HCT116 (cell line): ENCODE measurements at regions not wholly inside any gene's neighbourhood (a gene's known extent, or its start where the extent isn't known, plus 50 kb on each side); places are given as distances from the start of the nearest gene placed in this dataset.
"Not testable (repeated sequence)": the region's sequence is repeated elsewhere in the genome, so short reads cannot be mapped to it uniquely, and the experiment has no call there.

Experiments
- ATAC-seq: fragments of 200-7000 bp; cut with Tn5 transposase; 2 replicates; pipeline ENCODE4 v1.9.1; 2020; ENCODE audit warnings: mild to moderate bottlenecking, moderate library complexity
- BruUV-seq: library from RNA; stranded (reverse); fragments of 400-500 nt; replicated peaks from 2 replicates; lab custom pipeline; 2021; lab: Mats Ljungman, UMichigan
- CTCF ChIA-PET: fragments of 300-600 bp; sonication (Branson Sonifier 250); formaldehyde crosslinking; loops from one replicate; lab custom pipeline; 2021; ENCODE audit warnings: antibody characterized with exemption; lab: Charles Lee
- POLR2A ChIA-PET: fragments of 300-600, 350-600 bp; sonication (Branson Sonifier 250); formaldehyde crosslinking; loops from one replicate; lab custom pipeline; 2021; ENCODE audit warnings: antibody characterized with exemption; lab: Charles Lee
- RAD21 ChIA-PET, 2 experiments: fragments of 300-600 bp; sonication (Branson Sonifier 250); formaldehyde crosslinking; loops; one replicate each; lab custom pipeline; 2023; ENCODE audit warnings: low total read pairs in 2 of 2; ENCODE audit not compliant: uncharacterized antibody in 2 of 2, unreplicated experiment in 2 of 2, low non-redundant PET in 1 of 2; lab: Charles Lee
- DNase-seq: peaks from one replicate; pipeline ENCODE4 v3.0.0-alpha.2; 2010; ENCODE audit warnings: low read depth, low spot score
- H2AFZ ChIP-seq: fragments of 200-600 bp; shearing (Covaris generic), sonication (generic); 2 replicates; pipeline ENCODE4 v1.6.1; 2017; ENCODE audit warnings: low read depth, mixed run types, mixed read lengths, antibody characterized with exemption, low read length; ENCODE audit not compliant: poor library complexity, severe bottlenecking
- H3K27ac ChIP-seq: 2 replicates; pipeline ENCODE4 v1.5.1; 2012; ENCODE audit warnings: low read depth, low read length
- H3K27me3 ChIP-seq: fragments of 200-600 bp; sonication (generic); 2 replicates; pipeline ENCODE4 v1.6.1; 2016; ENCODE audit warnings: mixed run types, low read length, mixed read lengths; ENCODE audit not compliant: insufficient read depth
- H3K36me3 ChIP-seq, 2 experiments: fragments of 200-500 bp in 1 of 2; fragments of 200-600 bp in 1 of 2; sonication (Bioruptor generic) in 1 of 2; sonication (generic) in 1 of 2; 2 replicates each; pipeline versions ENCODE4 v1.5.1 to v1.6.1; 2014 to 2016; ENCODE audit warnings: low read length in 2 of 2, inconsistent platforms in 1 of 2, mixed read lengths in 1 of 2, mixed run types in 1 of 2; ENCODE audit not compliant: insufficient read depth in 2 of 2, control insufficient read depth in 1 of 2
- H3K4me1 ChIP-seq, 2 experiments: fragments of 200-600 bp in 1 of 2; sonication (generic) in 1 of 2; 2 replicates each; pipeline versions ENCODE4 v1.5.1 to v1.6.1; 2012 to 2017; ENCODE audit warnings: low read length in 2 of 2, inconsistent platforms in 1 of 2, mild to moderate bottlenecking in 1 of 2, mixed read lengths in 1 of 2, mixed run types in 1 of 2, moderate library complexity in 1 of 2; ENCODE audit not compliant: insufficient read depth in 2 of 2, control insufficient read depth in 1 of 2
- H3K4me2 ChIP-seq: fragments of 200-600 bp; sonication (generic); 2 replicates; pipeline ENCODE4 v1.6.1; 2017; ENCODE audit warnings: mixed run types, low read length, mixed read lengths
- H3K4me3 ChIP-seq, 2 experiments: fragments of 200-600 bp in 1 of 2; sonication (generic) in 1 of 2; replicated peaks in 1 of 2; 2 replicates each; pipeline ENCODE4 v1.5.1; 2011 to 2016; ENCODE audit warnings: low read length in 2 of 2, control low read depth in 1 of 2, low read depth in 1 of 2, mild to moderate bottlenecking in 1 of 2, mixed read lengths in 1 of 2, mixed run types in 1 of 2
- H3K79me2 ChIP-seq: fragments of 200-600 bp; sonication (generic); 2 replicates; pipeline ENCODE4 v1.6.1; 2017; ENCODE audit warnings: mild to moderate bottlenecking, mixed run types, low read length, moderate library complexity, mixed read lengths; ENCODE audit not compliant: insufficient read depth
- H3K9ac ChIP-seq: fragments of 200-600 bp; sonication (generic); 2 replicates; pipeline ENCODE4 v1.6.1; 2016; ENCODE audit warnings: low read length, mixed read lengths
- H3K9me2 ChIP-seq: fragments of 200-600 bp; sonication (generic), shearing (Covaris generic); 2 replicates; pipeline ENCODE4 v1.6.1; 2017; ENCODE audit warnings: mixed run types, mild to moderate bottlenecking, moderate library complexity; ENCODE audit not compliant: insufficient read depth
- H3K9me3 ChIP-seq, 2 experiments: fragments of 200-500 bp in 1 of 2; fragments of 200-600 bp in 1 of 2; sonication (Bioruptor generic) in 1 of 2; sonication (generic) in 1 of 2; 2 replicates each; pipeline ENCODE4 v1.6.1; 2014 to 2017; ENCODE audit warnings: low read length in 2 of 2, mixed read lengths in 2 of 2, inconsistent platforms in 1 of 2, low read depth in 1 of 2, mild to moderate bottlenecking in 1 of 2, mixed run types in 1 of 2, moderate library complexity in 1 of 2; ENCODE audit not compliant: control insufficient read depth in 1 of 2, insufficient read depth in 1 of 2
- H4K20me1 ChIP-seq: fragments of 200-600 bp; sonication (generic), shearing (Covaris generic); 2 replicates; pipeline ENCODE4 v1.6.1; 2017; ENCODE audit warnings: mixed run types, mild to moderate bottlenecking, moderate library complexity; ENCODE audit not compliant: insufficient read depth
- CTCF ChIP-seq, 3 experiments: fragments of 200-600 bp in 1 of 3; sonication (generic) in 1 of 3; IDR thresholded peaks in 2 of 3; conservative IDR thresholded peaks in 1 of 3; 2 replicates each; pipeline ENCODE4 v1.5.1; 2012 to 2017; ENCODE audit warnings: low read depth in 2 of 3, low read length in 2 of 3, antibody characterized with exemption in 1 of 3, borderline replicate concordance in 1 of 3, control low read depth in 1 of 3, mild to moderate bottlenecking in 1 of 3, mixed read lengths in 1 of 3, mixed run types in 1 of 3, moderate library complexity in 1 of 3; ENCODE audit not compliant: insufficient read depth in 1 of 3
- EGR1 ChIP-seq: IDR thresholded peaks from 2 replicates; pipeline ENCODE4 v1.6.1; 2012; ENCODE audit warnings: low read depth
- SIN3A ChIP-seq: IDR thresholded peaks from 2 replicates; pipeline ENCODE4 v1.6.1; 2012; ENCODE audit warnings: low read depth
- ZBTB33 ChIP-seq: IDR thresholded peaks from 2 replicates; pipeline ENCODE4 v1.6.1; 2011; ENCODE audit warnings: mild to moderate bottlenecking, low read length, moderate library complexity; ENCODE audit not compliant: insufficient replicate concordance; ENCODE audit errors: extremely low read depth
- intact Hi-C: fragments of 100-400 bp; cut with micrococcal nuclease; formaldehyde crosslinking; loops from 2 replicates; pipeline ENCODE4 v1.10.0; 2022

- no peaks in the 10 kb centered on the region for H3K36me3 ChIP-seq
- TF ChIP-seq EGR1 = no peak
- TF ChIP-seq SIN3A = no peak
- no peak for TF ChIP-seq ZBTB33
- no peak for TF ChIP-seq CTCF (IDR thresholded peaks at IDR 0.05 in 2 of 3, conservative IDR thresholded peaks at IDR 0.05 in 1 of 3; ENCODE audit: borderline replicate concordance in 1 of 3, insufficient read depth in 1 of 3, low read depth in 2 of 3, low read length in 2 of 3)
- H3K4me2 ChIP-seq = no peak overlapping the region
- no peak overlapping the region for H3K27ac ChIP-seq
- no peak overlapping the region for H3K9ac ChIP-seq
- intact Hi-C loops = no loop called here
- no peaks in the 10 kb centered on the region for H4K20me1 ChIP-seq
- H3K4me1 ChIP-seq = peaks cover 0 to under 1% of the 10 kb centered on the region in 2 experiments; a peak in 1 of 4 replicates
- ChIA-PET CTCF (no interaction called here), POLR2A (no interaction called here), RAD21 (no interaction called here)
- no peak overlapping the region for H2AFZ ChIP-seq
- no TSS peak for BruUV-seq
- H3K4me3 ChIP-seq = no peak overlapping the region
- H3K9me3 ChIP-seq = no peaks in the 10 kb centered on the region
- ATAC-seq (no peak), DNase-seq (no peak)
- H3K9me2 ChIP-seq = no peaks in the 10 kb centered on the region
- no peaks in the 10 kb centered on the region for H3K27me3 ChIP-seq
- H3K79me2 ChIP-seq = no peaks in the 10 kb centered on the region
Observed at GRCh38 chr14:103192246-103192840, 69.1 kb downstream of the TNFAIP2 start.

- H3K4me1 ChIP-seq, H3K27me3 ChIP-seq, ATAC-seq, H3K36me3 ChIP-seq, BruUV-seq, H3K9me3 ChIP-seq, CTCF ChIA-PET, H3K4me3 ChIP-seq, H3K4me2 ChIP-seq, H3K9ac ChIP-seq, H3K9me2 ChIP-seq, RAD21 ChIA-PET, H2AFZ ChIP-seq, H3K79me2 ChIP-seq, DNase-seq, H3K27ac ChIP-seq, H4K20me1 ChIP-seq, POLR2A ChIA-PET, intact Hi-C loops: not testable (repeated sequence)
Observed at GRCh38 chr14:103192861-103193260, 69.6 kb downstream of the TNFAIP2 start.

- H4K20me1 ChIP-seq, H3K4me1 ChIP-seq, POLR2A ChIA-PET, RAD21 ChIA-PET, H3K36me3 ChIP-seq, H3K9me3 ChIP-seq, DNase-seq, H3K27ac ChIP-seq, H3K4me3 ChIP-seq, H3K79me2 ChIP-seq, BruUV-seq, CTCF ChIA-PET, H3K27me3 ChIP-seq, H2AFZ ChIP-seq, H3K4me2 ChIP-seq, ATAC-seq, intact Hi-C loops, H3K9me2 ChIP-seq, H3K9ac ChIP-seq: not testable (repeated sequence)
Observed at GRCh38 chr14:103193491-103193890, 70.2 kb downstream of the TNFAIP2 start.
